IPS-18c (cell line): ENCODE measurements at regions not wholly inside any gene's neighbourhood (a gene's known extent, or its start where the extent isn't known, plus 50 kb on each side); places are given as distances from the start of the nearest gene placed in this dataset.
"Not testable (repeated sequence)": the region's sequence is repeated elsewhere in the genome, so short reads cannot be mapped to it uniquely, and the experiment has no call there.

Experiments used
- H3K4me3 ChIP-seq: 2 replicates; pipeline ENCODE4 v1.7.0; 2013; ENCODE audit warnings: low read depth, mild to moderate bottlenecking, low read length, moderate library complexity; ENCODE audit not compliant: insufficient read depth
- H3K9me3 ChIP-seq: one replicate; pipeline ENCODE4 v1.6.1; 2013; ENCODE audit warnings: mild to moderate bottlenecking, low read length, moderate library complexity; ENCODE audit not compliant: control insufficient read depth, insufficient read depth

GRCh38 chr2:44106509-44106908 lies 62.2 kb upstream of the PPM1B start:
- not testable (repeated sequence) for H3K4me3 ChIP-seq, H3K9me3 ChIP-seq

DNA sequence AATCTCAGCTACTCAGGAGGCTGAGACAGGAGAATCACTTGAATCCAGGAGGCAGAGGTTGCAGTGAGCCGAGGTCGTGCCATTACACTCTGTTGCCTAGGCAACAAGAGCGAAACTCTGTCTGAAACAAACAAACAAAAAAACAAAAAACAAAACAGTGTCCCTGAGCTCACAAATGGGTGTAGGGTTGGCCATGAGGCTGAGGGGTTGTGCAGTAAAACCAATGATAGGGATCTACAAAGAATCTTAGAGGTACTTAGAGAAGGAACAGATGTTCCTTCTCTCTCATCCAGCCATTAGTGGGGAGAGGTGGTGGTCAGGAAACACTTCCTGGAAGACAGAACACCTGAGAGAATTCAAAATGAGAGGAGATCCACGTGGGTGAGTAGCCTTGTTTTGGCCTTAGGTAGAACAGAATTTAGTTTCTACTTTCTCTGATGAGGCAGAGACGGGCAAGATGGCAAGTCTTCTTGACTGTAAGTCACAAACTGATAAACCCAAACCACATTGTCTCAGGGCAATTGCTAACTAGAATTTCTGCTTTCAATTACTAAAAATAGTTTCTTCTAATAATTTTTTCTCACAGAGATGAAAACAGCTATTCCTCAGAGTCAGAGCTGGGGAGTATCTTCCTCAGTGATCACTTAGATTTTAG lies 61.5 kb upstream of the PPM1B start:
- H3K9me3 ChIP-seq = no peaks in the 10 kb centered on the region
- no peak overlapping the region for H3K4me3 ChIP-seq

DNA sequence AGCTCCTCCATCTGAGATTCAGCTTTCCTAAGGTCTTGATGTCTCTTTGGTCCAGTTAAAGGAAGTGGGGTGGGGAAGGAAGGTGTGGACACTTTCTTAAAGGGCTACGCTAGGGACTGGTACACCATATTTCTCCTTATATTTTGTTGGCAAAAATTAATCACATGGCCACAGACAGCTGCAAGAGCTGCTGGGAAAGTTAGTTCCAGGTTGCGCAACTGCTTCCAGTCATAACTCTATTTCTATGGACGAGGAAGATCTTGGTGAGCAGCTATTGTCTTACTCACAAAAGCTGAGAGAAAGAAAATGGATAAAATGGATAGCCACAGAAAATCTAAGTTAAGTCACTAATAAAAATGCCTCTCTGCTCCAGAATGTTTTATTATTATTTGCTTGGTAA lies 60.7 kb upstream of the PPM1B start:
- Histone ChIP-seq H3K9me3 (no peaks in the 10 kb centered on the region), H3K4me3 (no peak overlapping the region)

DNA sequence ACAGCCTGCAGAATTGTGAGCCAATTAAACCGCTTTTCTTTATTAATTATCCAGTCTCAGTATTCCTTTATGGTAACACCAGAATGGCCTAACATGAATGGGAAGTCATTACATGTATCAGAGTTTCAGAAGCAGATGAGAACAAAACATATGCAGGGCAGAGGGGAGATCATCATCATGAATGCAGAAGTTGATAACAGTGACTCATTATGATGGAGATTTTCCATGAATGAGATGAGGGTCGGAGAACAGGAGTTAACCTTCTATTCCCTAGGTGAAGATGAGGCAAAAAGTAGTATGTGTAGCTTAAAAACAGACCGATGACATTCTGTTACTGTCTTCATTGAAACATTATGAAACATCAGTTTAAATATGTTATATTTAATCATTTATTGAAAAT lies 59.5 kb upstream of the PPM1B start:
- no peaks in the 10 kb centered on the region for H3K9me3 ChIP-seq
- H3K4me3 ChIP-seq = no peak overlapping the region

DNA sequence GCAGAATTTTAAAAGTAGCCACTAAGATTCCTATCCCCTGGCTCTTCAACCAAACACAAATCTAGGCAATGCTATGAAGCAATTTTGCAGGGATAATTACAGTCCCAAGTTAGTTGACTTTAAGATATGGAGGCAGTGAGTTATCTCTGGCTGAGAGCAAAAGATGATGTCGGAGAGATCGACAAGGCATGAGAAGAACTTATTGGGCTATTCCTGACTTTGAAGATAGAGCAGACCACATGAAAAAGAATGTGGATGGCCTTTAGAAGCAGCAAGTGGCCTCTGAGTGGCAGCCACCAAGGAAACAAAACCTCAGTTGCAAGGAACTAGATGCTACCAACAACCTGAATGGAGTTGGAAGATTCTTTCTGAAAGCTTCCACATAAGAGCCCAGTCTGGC lies 58.2 kb upstream of the PPM1B start:
- Histone ChIP-seq H3K9me3 (no peaks in the 10 kb centered on the region), H3K4me3 (no peak overlapping the region)

DNA sequence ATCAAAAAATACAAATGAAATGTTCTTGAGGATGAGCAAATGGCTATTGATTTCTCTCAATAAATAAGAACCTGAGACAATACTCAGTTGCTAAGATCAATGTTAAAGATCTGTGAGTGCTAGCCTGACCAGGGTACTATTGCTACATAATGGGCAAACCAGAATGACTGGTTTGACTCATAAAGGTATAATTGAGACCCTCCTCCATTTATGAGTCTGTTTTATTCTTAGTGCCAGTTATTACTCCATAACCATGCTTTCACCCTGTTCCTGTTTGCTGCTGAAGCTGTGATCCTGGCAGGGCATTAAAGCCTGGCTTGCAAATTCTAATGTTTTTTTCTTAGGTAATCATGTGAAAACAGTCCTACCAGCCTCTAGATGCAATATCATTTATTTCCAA lies 56.6 kb upstream of the PPM1B start:
- no peaks in the 10 kb centered on the region for H3K9me3 ChIP-seq
- H3K4me3 ChIP-seq = no peak overlapping the region

GRCh38 chr2:44116319-44116718 lies 52.4 kb upstream of the PPM1B start:
- Histone ChIP-seq H3K9me3 (no peaks in the 10 kb centered on the region), H3K4me3 (no peak overlapping the region)

DNA sequence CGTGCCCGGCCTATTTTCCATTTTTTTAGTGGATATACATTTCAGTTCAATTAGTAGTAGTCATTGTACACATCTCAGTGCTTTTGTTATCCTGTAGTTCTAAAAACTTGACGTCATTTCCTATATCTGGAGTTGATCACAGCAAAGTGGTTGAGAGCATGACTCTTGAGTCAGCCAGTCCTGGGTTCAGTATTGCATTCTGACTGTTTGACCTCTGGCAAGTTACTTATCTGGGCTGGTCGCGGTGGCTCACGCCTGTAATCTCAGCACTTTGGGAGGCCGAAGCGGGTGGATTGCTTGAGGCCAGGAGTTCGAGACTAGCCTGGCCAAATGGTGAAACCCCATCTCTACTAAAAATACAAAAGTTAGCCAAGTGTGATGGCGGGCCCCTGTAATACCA lies 50.4 kb upstream of the PPM1B start:
- no peak overlapping the region for H3K4me3 ChIP-seq
- H3K9me3 ChIP-seq = no peaks in the 10 kb centered on the region
